Neural cell (in vitro differentiated cells): ENCODE measurements at regions not wholly inside any gene's neighbourhood (a gene's known extent, or its start where the extent isn't known, plus 50 kb on each side); places are given as distances from the start of the nearest gene placed in this dataset.

ENCODE experiments used
- H2AFZ ChIP-seq: fragments of 200-600, 300-800 bp; sonication (generic), shearing (Covaris generic); 2 replicates; pipeline ENCODE4 v1.6.0; 2014; ENCODE audit warnings: low read depth, mild to moderate bottlenecking, antibody characterized with exemption, low read length, moderate library complexity
- H3F3A ChIP-seq: fragments of 200-600 bp; shearing (Covaris generic); 2 replicates; pipeline ENCODE4 v1.6.1; 2016; ENCODE audit warnings: mild to moderate bottlenecking, moderate library complexity, mixed read lengths, antibody characterized with exemption, low read length; ENCODE audit not compliant: insufficient read depth, poor library complexity, severe bottlenecking
- H3K27ac ChIP-seq: fragments of 200-600, 300-800 bp; sonication (generic), shearing (Covaris generic); 2 replicates; pipeline ENCODE4 v1.5.1; 2014; ENCODE audit warnings: mild to moderate bottlenecking, low read length, moderate library complexity
- H3K27me3 ChIP-seq: fragments of 300-800, 200-600 bp; sonication (generic), shearing (Covaris generic); 2 replicates; pipeline ENCODE4 v1.6.0; 2014; ENCODE audit warnings: mild to moderate bottlenecking, low read depth, low read length, moderate library complexity; ENCODE audit not compliant: insufficient read depth
- H3K36me3 ChIP-seq: fragments of 300-800, 200-600 bp; sonication (generic), shearing (Covaris generic); 2 replicates; pipeline ENCODE4 v1.5.1; 2014; ENCODE audit warnings: mild to moderate bottlenecking, antibody characterized with exemption, low read length, moderate library complexity; ENCODE audit not compliant: insufficient read depth
- H3K4me2 ChIP-seq: fragments of 300-800, 200-600 bp; sonication (generic), shearing (Covaris generic); 2 replicates; pipeline ENCODE4 v1.6.0; 2014; ENCODE audit warnings: mild to moderate bottlenecking, low read length
- H3K4me3 ChIP-seq: fragments of 300-800, 200-600 bp; sonication (generic), shearing (Covaris generic); 2 replicates; pipeline ENCODE4 v1.5.1; 2014; ENCODE audit warnings: mild to moderate bottlenecking, low read length, moderate library complexity
- H3K79me2 ChIP-seq: fragments of 200-600 bp; shearing (Covaris generic); replicated peaks from 2 replicates; pipeline ENCODE4 v1.6.0; 2014; ENCODE audit warnings: mild to moderate bottlenecking, low read length, moderate library complexity; ENCODE audit not compliant: insufficient read depth
- H3K9ac ChIP-seq: fragments of 300-800, 200-600 bp; sonication (generic), shearing (Covaris generic); 2 replicates; pipeline ENCODE4 v1.6.1; 2016; ENCODE audit warnings: mild to moderate bottlenecking, low read length, mixed read lengths
- H3K9me2 ChIP-seq: fragments of 200-600 bp; shearing (Covaris generic); 2 replicates; pipeline ENCODE4 v1.6.1; 2016; ENCODE audit warnings: mild to moderate bottlenecking, low read length, mixed read lengths; ENCODE audit not compliant: insufficient read depth
- H3K9me3 ChIP-seq: fragments of 200-600, 300-800 bp; sonication (generic), shearing (Covaris generic); 2 replicates; pipeline ENCODE4 v1.6.1; 2016; ENCODE audit warnings: mild to moderate bottlenecking, mixed run types, low read length, moderate library complexity, mixed read lengths
- H4K20me1 ChIP-seq: fragments of 200-600 bp; shearing (Covaris generic); 2 replicates; pipeline ENCODE4 v1.6.1; 2016; ENCODE audit warnings: mild to moderate bottlenecking, mixed run types; ENCODE audit not compliant: insufficient read depth
- EP300 ChIP-seq: fragments of 450-650 bp; conservative IDR thresholded peaks from 2 replicates; pipeline ENCODE4 v1.6.1; 2014; ENCODE audit warnings: antibody characterized with exemption, mild to moderate bottlenecking, moderate library complexity; ENCODE audit not compliant: poor library complexity, severe bottlenecking
- EZH2 ChIP-seq: fragments of 200-600, 300-800 bp; shearing (Covaris generic), sonication (generic); IDR thresholded peaks from 2 replicates; pipeline ENCODE4 v1.6.1; 2014; ENCODE audit warnings: antibody characterized with exemption, low read length, borderline replicate concordance, mild to moderate bottlenecking; ENCODE audit not compliant: insufficient read depth, poor library complexity, severe bottlenecking
- MXI1 ChIP-seq: fragments of 450-650 bp; conservative IDR thresholded peaks from 2 replicates; pipeline ENCODE4 v1.6.1; 2014; ENCODE audit warnings: antibody characterized with exemption, mild to moderate bottlenecking; ENCODE audit not compliant: poor library complexity, severe bottlenecking
- POLR2AphosphoS5 ChIP-seq: IDR thresholded peaks from 2 replicates; pipeline ENCODE4 v1.6.1; 2012
- RAD21 ChIP-seq: fragments of 450-650 bp; conservative IDR thresholded peaks from 2 replicates; pipeline ENCODE4 v1.6.1; 2014; ENCODE audit warnings: antibody characterized with exemption, mild to moderate bottlenecking, moderate library complexity
- SMC3 ChIP-seq: fragments of 450-650 bp; conservative IDR thresholded peaks from 2 replicates; pipeline ENCODE4 v1.6.1; 2014; ENCODE audit warnings: antibody characterized with exemption, mild to moderate bottlenecking, moderate library complexity; ENCODE audit not compliant: poor library complexity
- TAF1 ChIP-seq: IDR thresholded peaks from 2 replicates; pipeline ENCODE4 v1.6.1; 2012; ENCODE audit warnings: low read depth
- TF ChIP-seq, protein P1 (sequence below): fragments of 450-650 bp; IDR thresholded peaks from 2 replicates; pipeline ENCODE4 v1.5.1; 2014; ENCODE audit warnings: antibody characterized with exemption, mild to moderate bottlenecking, moderate library complexity; ENCODE audit not compliant: poor library complexity, severe bottlenecking
- TF ChIP-seq, protein P2 (sequence below): IDR thresholded peaks from 2 replicates; pipeline ENCODE4 v1.6.1; 2012; ENCODE audit warnings: borderline replicate concordance

DNA sequence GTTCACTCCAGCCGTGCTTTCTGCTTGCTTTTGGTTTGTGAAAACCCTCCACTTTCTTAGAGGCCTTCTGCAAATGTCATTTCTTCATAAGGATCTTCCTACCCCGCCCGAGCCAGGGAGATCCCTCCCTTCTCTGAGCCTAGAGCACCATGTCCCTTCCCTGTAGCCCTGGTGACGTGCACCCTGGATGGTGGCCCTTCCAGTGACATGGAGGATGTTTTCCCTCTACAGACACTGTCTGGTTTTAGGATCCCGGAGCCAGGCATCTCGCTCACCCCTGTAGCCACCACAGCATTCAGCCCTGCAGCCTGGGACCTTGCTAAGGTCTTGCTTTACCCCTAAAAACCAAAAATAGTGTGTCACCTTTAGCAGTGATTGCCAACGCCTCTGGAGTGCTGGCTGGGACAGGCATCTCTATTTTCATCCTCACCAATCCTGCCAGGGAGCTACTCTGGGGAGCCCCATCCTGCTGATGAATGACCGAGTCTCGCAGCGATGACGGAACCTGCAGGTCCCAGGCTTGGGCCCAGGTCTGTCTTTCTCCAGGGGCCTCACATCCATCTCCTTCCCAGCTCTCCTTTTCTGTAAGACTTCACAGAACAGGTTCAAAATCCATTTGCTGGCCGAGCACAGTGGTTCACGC lies 394.1 kb upstream of the TNRC6C start:
- Histone ChIP-seq H3K79me2 (no peaks in the 10 kb centered on the region), H3K36me3 (no peaks in the 10 kb centered on the region), H2AFZ (no peak overlapping the region), H3K4me3 (no peak overlapping the region), H4K20me1 (no peaks in the 10 kb centered on the region), H3K9me2 (no peaks in the 10 kb centered on the region), H3K27ac (no peak overlapping the region), H3K27me3 (no peaks in the 10 kb centered on the region), H3K9me3 (no peaks in the 10 kb centered on the region), H3K4me2 (no peak overlapping the region), H3K9ac (no peak overlapping the region), H3F3A (no peaks in the 10 kb centered on the region)
- TF ChIP-seq RAD21 (no peak), MXI1 (no peak), TAF1 (no peak)
- TF ChIP-seq, protein P1, sequence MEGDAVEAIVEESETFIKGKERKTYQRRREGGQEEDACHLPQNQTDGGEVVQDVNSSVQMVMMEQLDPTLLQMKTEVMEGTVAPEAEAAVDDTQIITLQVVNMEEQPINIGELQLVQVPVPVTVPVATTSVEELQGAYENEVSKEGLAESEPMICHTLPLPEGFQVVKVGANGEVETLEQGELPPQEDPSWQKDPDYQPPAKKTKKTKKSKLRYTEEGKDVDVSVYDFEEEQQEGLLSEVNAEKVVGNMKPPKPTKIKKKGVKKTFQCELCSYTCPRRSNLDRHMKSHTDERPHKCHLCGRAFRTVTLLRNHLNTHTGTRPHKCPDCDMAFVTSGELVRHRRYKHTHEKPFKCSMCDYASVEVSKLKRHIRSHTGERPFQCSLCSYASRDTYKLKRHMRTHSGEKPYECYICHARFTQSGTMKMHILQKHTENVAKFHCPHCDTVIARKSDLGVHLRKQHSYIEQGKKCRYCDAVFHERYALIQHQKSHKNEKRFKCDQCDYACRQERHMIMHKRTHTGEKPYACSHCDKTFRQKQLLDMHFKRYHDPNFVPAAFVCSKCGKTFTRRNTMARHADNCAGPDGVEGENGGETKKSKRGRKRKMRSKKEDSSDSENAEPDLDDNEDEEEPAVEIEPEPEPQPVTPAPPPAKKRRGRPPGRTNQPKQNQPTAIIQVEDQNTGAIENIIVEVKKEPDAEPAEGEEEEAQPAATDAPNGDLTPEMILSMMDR, result no peak

DNA sequence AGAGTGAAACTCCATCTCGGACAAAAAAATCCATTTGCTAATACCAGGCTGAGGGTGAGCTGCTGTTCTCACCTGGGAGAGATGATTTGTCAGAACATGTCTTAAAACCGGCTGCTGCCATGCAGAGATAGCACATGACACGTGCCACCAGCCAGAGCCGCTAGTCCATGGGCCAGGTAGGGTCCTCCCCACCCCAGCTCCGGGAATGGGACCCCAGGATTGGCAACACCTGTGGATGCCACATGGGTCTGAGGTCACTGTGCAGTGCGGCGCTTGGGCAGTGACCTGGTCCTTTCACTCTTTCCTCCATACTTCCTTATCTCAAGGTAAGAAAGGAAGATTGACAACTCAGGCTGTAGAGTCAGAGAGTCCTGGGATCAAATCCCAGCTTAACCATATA lies 393.3 kb upstream of the TNRC6C start:
- no peaks in the 10 kb centered on the region for H4K20me1 ChIP-seq
- H3K9ac ChIP-seq, result no peak overlapping the region
- no peaks in the 10 kb centered on the region for H3K9me2 ChIP-seq
- H2AFZ ChIP-seq, result no peak overlapping the region
- H3F3A ChIP-seq, result no peaks in the 10 kb centered on the region
- H3K27me3 ChIP-seq, result no peaks in the 10 kb centered on the region
- H3K27ac ChIP-seq, result no peak overlapping the region
- H3K79me2 ChIP-seq, result no peaks in the 10 kb centered on the region
- no peak overlapping the region for H3K4me3 ChIP-seq
- H3K9me3 ChIP-seq, result no peaks in the 10 kb centered on the region
- no peak overlapping the region for H3K4me2 ChIP-seq
- TF ChIP-seq, protein P1, result no peak
- no peak for TF ChIP-seq MXI1
- no peak for TF ChIP-seq POLR2AphosphoS5
- TF ChIP-seq EZH2, result no peak
- TF ChIP-seq SMC3, result no peak
- no peaks in the 10 kb centered on the region for H3K36me3 ChIP-seq

DNA sequence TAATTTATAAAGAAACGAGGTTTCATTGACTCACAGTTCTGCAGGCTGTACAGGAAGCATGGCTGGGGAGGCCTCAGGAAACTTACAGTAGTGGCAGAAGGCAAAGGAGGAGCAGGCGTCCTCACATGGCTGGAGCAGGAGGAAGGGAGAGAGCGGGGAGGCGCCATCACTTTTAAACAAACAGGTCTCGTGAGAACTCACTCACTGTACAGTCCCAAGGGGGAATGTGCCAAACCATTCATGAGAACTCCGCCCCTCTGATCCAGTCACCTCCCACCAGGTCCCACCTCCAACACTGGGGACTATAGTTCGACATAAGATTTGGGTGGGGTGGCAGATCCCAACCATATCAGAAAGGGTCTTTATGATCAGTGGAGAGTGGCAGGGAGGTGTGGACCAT lies 392.4 kb upstream of the TNRC6C start:
- no peaks in the 10 kb centered on the region for H4K20me1 ChIP-seq
- H2AFZ ChIP-seq, result no peak overlapping the region
- no peaks in the 10 kb centered on the region for H3K27me3 ChIP-seq
- H3K4me2 ChIP-seq, result no peak overlapping the region
- H3K9me3 ChIP-seq, result no peaks in the 10 kb centered on the region
- H3K79me2 ChIP-seq, result no peaks in the 10 kb centered on the region
- no peak overlapping the region for H3K4me3 ChIP-seq
- TF ChIP-seq EP300, result no peak
- no peak for TF ChIP-seq RAD21
- TF ChIP-seq TAF1, result no peak
- TF ChIP-seq, protein P1, result no peak
- no peak for TF ChIP-seq MXI1
- no peak for TF ChIP-seq EZH2
- no peak for TF ChIP-seq POLR2AphosphoS5
- TF ChIP-seq, protein P2, sequence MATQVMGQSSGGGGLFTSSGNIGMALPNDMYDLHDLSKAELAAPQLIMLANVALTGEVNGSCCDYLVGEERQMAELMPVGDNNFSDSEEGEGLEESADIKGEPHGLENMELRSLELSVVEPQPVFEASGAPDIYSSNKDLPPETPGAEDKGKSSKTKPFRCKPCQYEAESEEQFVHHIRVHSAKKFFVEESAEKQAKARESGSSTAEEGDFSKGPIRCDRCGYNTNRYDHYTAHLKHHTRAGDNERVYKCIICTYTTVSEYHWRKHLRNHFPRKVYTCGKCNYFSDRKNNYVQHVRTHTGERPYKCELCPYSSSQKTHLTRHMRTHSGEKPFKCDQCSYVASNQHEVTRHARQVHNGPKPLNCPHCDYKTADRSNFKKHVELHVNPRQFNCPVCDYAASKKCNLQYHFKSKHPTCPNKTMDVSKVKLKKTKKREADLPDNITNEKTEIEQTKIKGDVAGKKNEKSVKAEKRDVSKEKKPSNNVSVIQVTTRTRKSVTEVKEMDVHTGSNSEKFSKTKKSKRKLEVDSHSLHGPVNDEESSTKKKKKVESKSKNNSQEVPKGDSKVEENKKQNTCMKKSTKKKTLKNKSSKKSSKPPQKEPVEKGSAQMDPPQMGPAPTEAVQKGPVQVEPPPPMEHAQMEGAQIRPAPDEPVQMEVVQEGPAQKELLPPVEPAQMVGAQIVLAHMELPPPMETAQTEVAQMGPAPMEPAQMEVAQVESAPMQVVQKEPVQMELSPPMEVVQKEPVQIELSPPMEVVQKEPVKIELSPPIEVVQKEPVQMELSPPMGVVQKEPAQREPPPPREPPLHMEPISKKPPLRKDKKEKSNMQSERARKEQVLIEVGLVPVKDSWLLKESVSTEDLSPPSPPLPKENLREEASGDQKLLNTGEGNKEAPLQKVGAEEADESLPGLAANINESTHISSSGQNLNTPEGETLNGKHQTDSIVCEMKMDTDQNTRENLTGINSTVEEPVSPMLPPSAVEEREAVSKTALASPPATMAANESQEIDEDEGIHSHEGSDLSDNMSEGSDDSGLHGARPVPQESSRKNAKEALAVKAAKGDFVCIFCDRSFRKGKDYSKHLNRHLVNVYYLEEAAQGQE, result no peak
- TF ChIP-seq SMC3, result no peak
- no peaks in the 10 kb centered on the region for H3K36me3 ChIP-seq
- H3K27ac ChIP-seq, result no peak overlapping the region
- H3F3A ChIP-seq, result peaks cover 6% of the 10 kb centered on the region
- H3K9me2 ChIP-seq, result no peaks in the 10 kb centered on the region
- no peak overlapping the region for H3K9ac ChIP-seq
